RWPE2 (cell line): ENCODE measurements at regions not wholly inside any gene's neighbourhood (a gene's known extent, or its start where the extent isn't known, plus 50 kb on each side); places are given as distances from the start of the nearest gene placed in this dataset.

Experiments used
- ATAC-seq: fragments of 200-7000 bp; cut with Tn5 transposase; 3 replicates; pipeline ENCODE4 v1.9.1; 2021; ENCODE audit warnings: low read depth
- DNase-seq: peaks from one replicate; pipeline ENCODE4 v3.0.0-alpha.2; 2020; ENCODE audit warnings: low spot score
- H3K27ac ChIP-seq: fragments of 450-650 bp; 2 replicates; pipeline ENCODE4 v1.5.1; 2017; ENCODE audit warnings: mild to moderate bottlenecking; ENCODE audit not compliant: poor library complexity, severe bottlenecking
- H3K27me3 ChIP-seq: fragments of 250-450 bp; sonication (Bioruptor Pico); 2 replicates; pipeline ENCODE4 v1.5.1; 2021; ENCODE audit warnings: mild to moderate bottlenecking, moderate library complexity; ENCODE audit not compliant: insufficient read depth, poor library complexity, severe bottlenecking
- H3K36me3 ChIP-seq: fragments of 250-450 bp; sonication (Bioruptor Pico); 2 replicates; pipeline ENCODE4 v1.5.1; 2020; ENCODE audit warnings: low read depth, mild to moderate bottlenecking, moderate library complexity
- H3K4me1 ChIP-seq: fragments of 250-450 bp; sonication (Bioruptor Pico); 2 replicates; pipeline ENCODE4 v1.5.1; 2021; ENCODE audit warnings: mild to moderate bottlenecking, moderate library complexity; ENCODE audit not compliant: insufficient read depth, poor library complexity, severe bottlenecking
- H3K4me3 ChIP-seq: fragments of 250-450 bp; sonication (Bioruptor Pico); 2 replicates; pipeline ENCODE4 v1.5.1; 2021; ENCODE audit warnings: mild to moderate bottlenecking, moderate library complexity; ENCODE audit not compliant: severe bottlenecking
- H3K9me3 ChIP-seq: fragments of 250-450 bp; sonication (Bioruptor Pico); 2 replicates; pipeline ENCODE4 v1.5.1; 2021; ENCODE audit warnings: mild to moderate bottlenecking, moderate library complexity; ENCODE audit not compliant: severe bottlenecking
- CTCF ChIP-seq: fragments of 450-650 bp; IDR thresholded peaks from one replicate; pipeline ENCODE4 v1.5.1; 2017; ENCODE audit warnings: mild to moderate bottlenecking, moderate library complexity; ENCODE audit not compliant: poor library complexity, severe bottlenecking

GRCh38 chr7:33733870-33734650, 171.3 kb upstream of the BMPER start:
- H3K27ac ChIP-seq: no peak overlapping the region
- ATAC-seq: no peak
- no peak for TF ChIP-seq CTCF
- no peaks in the 10 kb centered on the region for H3K36me3 ChIP-seq
- no peaks in the 10 kb centered on the region for H3K9me3 ChIP-seq
- H3K27me3 ChIP-seq: no peaks in the 10 kb centered on the region
- DNase-seq: no peak
- no peaks in the 10 kb centered on the region for H3K4me1 ChIP-seq
- no peak overlapping the region for H3K4me3 ChIP-seq

- no peak for TF ChIP-seq CTCF
- no peaks in the 10 kb centered on the region for H3K36me3 ChIP-seq
- no peaks in the 10 kb centered on the region for H3K4me1 ChIP-seq
- no peak for ATAC-seq
- no peak overlapping the region for H3K27ac ChIP-seq
- H3K27me3 ChIP-seq: no peaks in the 10 kb centered on the region
- DNase-seq: no peak
- H3K4me3 ChIP-seq: no peak overlapping the region
- H3K9me3 ChIP-seq: no peaks in the 10 kb centered on the region
These were observed 169.9 kb upstream of the BMPER start for GRCh38 chr7:33735403-33735802.

- ATAC-seq (no peak), DNase-seq (no peak)
- Histone ChIP-seq H3K27me3 (no peaks in the 10 kb centered on the region), H3K27ac (no peak overlapping the region), H3K4me1 (no peaks in the 10 kb centered on the region), H3K36me3 (no peaks in the 10 kb centered on the region), H3K4me3 (no peak overlapping the region), H3K9me3 (no peaks in the 10 kb centered on the region)
- TF ChIP-seq CTCF: no peak
These were observed 168.7 kb upstream of the BMPER start for GRCh38 chr7:33736521-33737221.

- no peak overlapping the region for H3K4me3 ChIP-seq
- ATAC-seq: no peak
- DNase-seq: no peak
These were observed 166.9 kb upstream of the BMPER start for GRCh38 chr7:33738260-33738935.

More at GRCh38 chr7:33738260-33738935, 166.9 kb upstream of the BMPER start:
- peaks cover 9% of the 10 kb centered on the region for H3K4me1 ChIP-seq
- H3K9me3 ChIP-seq: no peaks in the 10 kb centered on the region
- no peak for TF ChIP-seq CTCF
- H3K36me3 ChIP-seq: no peaks in the 10 kb centered on the region
- no peaks in the 10 kb centered on the region for H3K27me3 ChIP-seq
- H3K27ac ChIP-seq: no peak overlapping the region
